Karpas-422 (cell line): ENCODE measurements at regions not wholly inside any gene's neighbourhood (a gene's known extent, or its start where the extent isn't known, plus 50 kb on each side); places are given as distances from the start of the nearest gene placed in this dataset.

Experiments used
- DNase-seq: peaks from one replicate; pipeline ENCODE4 v3.0.0-alpha.2; 2015
- H2AFZ ChIP-seq: fragments of 200-600 bp; sonication (generic); 2 replicates; pipeline ENCODE4 v1.6.1; 2014; ENCODE audit warnings: antibody characterized with exemption, low read length, mixed read lengths
- H3K27ac ChIP-seq: fragments of 200-600 bp; sonication (generic); 2 replicates; pipeline ENCODE4 v1.5.1; 2014; ENCODE audit warnings: mild to moderate bottlenecking, low read length, moderate library complexity
- H3K27me3 ChIP-seq: fragments of 200-600 bp; sonication (generic); 2 replicates; pipeline ENCODE4 v1.6.1; 2014; ENCODE audit warnings: low read length, mixed read lengths
- H3K36me3 ChIP-seq: fragments of 200-600 bp; sonication (generic); 2 replicates; pipeline ENCODE4 v1.6.1; 2014; ENCODE audit warnings: low read length, mixed read lengths; ENCODE audit not compliant: insufficient read depth
- H3K4me1 ChIP-seq: fragments of 200-600 bp; sonication (generic); 2 replicates; pipeline ENCODE4 v1.6.1; 2014; ENCODE audit warnings: mild to moderate bottlenecking, low read length, mixed read lengths
- H3K4me2 ChIP-seq: fragments of 200-600 bp; sonication (generic); 2 replicates; pipeline ENCODE4 v1.6.1; 2014; ENCODE audit warnings: low read length, low read depth, mild to moderate bottlenecking; ENCODE audit not compliant: poor library complexity, severe bottlenecking
- H3K4me3 ChIP-seq: fragments of 200-600 bp; sonication (generic); 2 replicates; pipeline ENCODE4 v1.5.1; 2014; ENCODE audit warnings: mild to moderate bottlenecking, antibody characterized with exemption, low read length, mixed read lengths
- H3K79me2 ChIP-seq: fragments of 200-600 bp; sonication (generic); 2 replicates; pipeline ENCODE4 v1.6.1; 2014; ENCODE audit warnings: mild to moderate bottlenecking, low read length, mixed read lengths
- H3K9ac ChIP-seq: fragments of 200-600 bp; sonication (generic); 2 replicates; pipeline ENCODE4 v1.6.0; 2014; ENCODE audit warnings: low read length
- H3K9me2 ChIP-seq: fragments of 200-600 bp; sonication (generic), shearing (Covaris generic); replicated peaks from 2 replicates; pipeline ENCODE4 v1.6.0; 2014; ENCODE audit warnings: mild to moderate bottlenecking, low read length, moderate library complexity; ENCODE audit not compliant: insufficient read depth
- H3K9me3 ChIP-seq: fragments of 300-700, 200-600 bp; sonication (generic); 2 replicates; pipeline ENCODE4 v1.6.1; 2014; ENCODE audit warnings: low read length, mixed read lengths
- H4K20me1 ChIP-seq: fragments of 200-600 bp; sonication (generic); 2 replicates; pipeline ENCODE4 v1.6.1; 2014; ENCODE audit warnings: mild to moderate bottlenecking, antibody characterized with exemption, low read length, low read depth; ENCODE audit not compliant: insufficient read depth

- Histone ChIP-seq H3K4me2 (no peak overlapping the region), H4K20me1 (no peaks in the 10 kb centered on the region), H3K9me2 (no peaks in the 10 kb centered on the region), H2AFZ (no peak overlapping the region), H3K36me3 (no peaks in the 10 kb centered on the region), H3K9me3 (no peaks in the 10 kb centered on the region), H3K9ac (no peak overlapping the region), H3K79me2 (no peaks in the 10 kb centered on the region), H3K4me1 (no peaks in the 10 kb centered on the region), H3K27ac (no peak overlapping the region), H3K27me3 (no peaks in the 10 kb centered on the region), H3K4me3 (no peak overlapping the region)
- no peak for DNase-seq
These were observed 209.2 kb downstream of the ZNF326 start for GRCh38 chr1:90204023-90204590.

- Histone ChIP-seq H3K4me1 (no peaks in the 10 kb centered on the region), H3K4me3 (no peak overlapping the region), H2AFZ (no peak overlapping the region), H3K9ac (no peak overlapping the region), H4K20me1 (no peaks in the 10 kb centered on the region), H3K4me2 (no peak overlapping the region), H3K79me2 (no peaks in the 10 kb centered on the region), H3K9me3 (no peaks in the 10 kb centered on the region), H3K9me2 (no peaks in the 10 kb centered on the region), H3K27me3 (no peaks in the 10 kb centered on the region), H3K27ac (no peak overlapping the region), H3K36me3 (no peaks in the 10 kb centered on the region)
- no peak for DNase-seq
These were observed 206.8 kb downstream of the ZNF326 start for GRCh38 chr1:90201467-90202358.

- Histone ChIP-seq H3K79me2 (no peaks in the 10 kb centered on the region), H3K9ac (no peak overlapping the region), H3K9me2 (no peaks in the 10 kb centered on the region), H3K36me3 (no peaks in the 10 kb centered on the region), H3K9me3 (no peaks in the 10 kb centered on the region), H3K27ac (no peak overlapping the region), H3K4me3 (no peak overlapping the region), H3K4me1 (no peaks in the 10 kb centered on the region), H3K4me2 (no peak overlapping the region), H2AFZ (no peak overlapping the region), H3K27me3 (no peaks in the 10 kb centered on the region), H4K20me1 (no peaks in the 10 kb centered on the region)
- DNase-seq, result no peak
These were observed 205.8 kb downstream of the ZNF326 start for GRCh38 chr1:90200646-90201205.

GRCh38 chr1:90198616-90199332, 203.9 kb downstream of the ZNF326 start:
- Histone ChIP-seq H3K9me2 (no peaks in the 10 kb centered on the region), H2AFZ (no peak overlapping the region), H3K79me2 (no peaks in the 10 kb centered on the region), H3K4me1 (no peaks in the 10 kb centered on the region), H3K36me3 (no peaks in the 10 kb centered on the region), H3K4me3 (no peak overlapping the region), H3K27me3 (no peaks in the 10 kb centered on the region), H3K9ac (no peak overlapping the region), H3K27ac (no peak overlapping the region), H4K20me1 (no peaks in the 10 kb centered on the region), H3K9me3 (no peaks in the 10 kb centered on the region), H3K4me2 (no peak overlapping the region)
- no peak for DNase-seq

- Histone ChIP-seq H3K4me2 (no peak overlapping the region), H3K4me3 (no peak overlapping the region), H3K9me2 (no peaks in the 10 kb centered on the region), H3K4me1 (no peaks in the 10 kb centered on the region), H2AFZ (no peak overlapping the region), H4K20me1 (no peaks in the 10 kb centered on the region), H3K79me2 (no peaks in the 10 kb centered on the region), H3K9ac (no peak overlapping the region), H3K27ac (no peak overlapping the region), H3K36me3 (no peaks in the 10 kb centered on the region), H3K9me3 (no peaks in the 10 kb centered on the region), H3K27me3 (no peaks in the 10 kb centered on the region)
- no peak for DNase-seq
These were observed 198.2 kb downstream of the ZNF326 start for GRCh38 chr1:90193116-90193515.

- no peak overlapping the region for H3K9ac ChIP-seq
- H3K9me3 ChIP-seq, result no peaks in the 10 kb centered on the region
- no peak overlapping the region for H3K27ac ChIP-seq
- H3K36me3 ChIP-seq, result no peaks in the 10 kb centered on the region
- no peaks in the 10 kb centered on the region for H3K4me1 ChIP-seq
- no peaks in the 10 kb centered on the region for H4K20me1 ChIP-seq
- H3K4me2 ChIP-seq, result no peak overlapping the region
- H3K27me3 ChIP-seq, result no peaks in the 10 kb centered on the region
- H2AFZ ChIP-seq, result no peak overlapping the region
- H3K9me2 ChIP-seq, result no peaks in the 10 kb centered on the region
- no peak overlapping the region for H3K4me3 ChIP-seq
- no peaks in the 10 kb centered on the region for H3K79me2 ChIP-seq
- no peak for DNase-seq
These were observed 197.5 kb downstream of the ZNF326 start for GRCh38 chr1:90192408-90192807.

GRCh38 chr1:90190523-90190922, 195.6 kb downstream of the ZNF326 start:
- no peak for DNase-seq
- Histone ChIP-seq H3K4me2 (no peak overlapping the region), H3K9ac (no peak overlapping the region), H3K9me3 (no peaks in the 10 kb centered on the region), H3K9me2 (no peaks in the 10 kb centered on the region), H3K36me3 (no peaks in the 10 kb centered on the region), H4K20me1 (no peaks in the 10 kb centered on the region), H3K4me1 (peaks cover 8% of the 10 kb centered on the region), H3K79me2 (no peaks in the 10 kb centered on the region), H3K27me3 (no peaks in the 10 kb centered on the region), H3K4me3 (no peak overlapping the region), H3K27ac (no peak overlapping the region), H2AFZ (no peak overlapping the region)

- Histone ChIP-seq H3K27ac (no peak overlapping the region), H3K36me3 (no peaks in the 10 kb centered on the region), H3K4me2 (no peak overlapping the region), H3K9ac (no peak overlapping the region), H2AFZ (no peak overlapping the region), H3K27me3 (no peaks in the 10 kb centered on the region), H3K9me2 (no peaks in the 10 kb centered on the region), H3K4me1 (peaks cover 8% of the 10 kb centered on the region), H3K4me3 (no peak overlapping the region), H3K9me3 (no peaks in the 10 kb centered on the region), H3K79me2 (no peaks in the 10 kb centered on the region), H4K20me1 (no peaks in the 10 kb centered on the region)
- no peak for DNase-seq
These were observed 195.0 kb downstream of the ZNF326 start for GRCh38 chr1:90189889-90190288.
